ENCODE measurements at regions not wholly inside any gene's neighbourhood (a gene's known extent, or its start where the extent isn't known, plus 50 kb on each side); places are given as distances from the start of the nearest gene placed in this dataset.

DNA sequence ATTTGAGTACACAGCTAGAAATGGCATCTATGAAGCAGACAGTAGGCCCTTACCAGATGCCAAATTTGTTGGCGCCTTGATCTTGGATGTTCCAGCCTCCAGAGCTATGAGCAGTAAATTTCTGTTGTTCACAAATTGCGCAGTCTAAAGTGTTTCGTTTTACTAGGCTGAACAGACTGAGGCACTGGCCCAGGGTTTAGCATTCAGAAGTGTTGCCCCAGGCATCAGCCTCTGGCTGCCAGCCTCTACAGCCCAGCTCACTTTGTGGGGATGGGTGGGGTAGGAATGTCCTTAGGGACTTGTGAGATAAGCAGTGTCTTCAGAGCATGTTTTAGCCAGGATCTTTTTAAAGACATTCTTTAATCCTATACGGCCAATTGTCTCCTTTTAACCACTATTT is 51.5 kb upstream of the MGAT5 start:
- Histone ChIP-seq H4K91ac (ENCODE audit: insufficient read length, low read depth, low read length) (no peak overlapping the region), H2BK20ac (ENCODE audit: low read depth, low read length, poor library complexity, severe bottlenecking) (no peak overlapping the region), H3K4ac (ENCODE audit: low read depth, low read length) (no peak overlapping the region), H3K27me3 (ENCODE audit: insufficient read depth, low read length) (no peaks in the 10 kb centered on the region), H2BK12ac (ENCODE audit: insufficient read length, low read depth, low read length) (no peak overlapping the region), H3K23ac (ENCODE audit: insufficient read length, low read depth, low read length) (no peak overlapping the region), H3T11ph (ENCODE audit: low read length) (no peak overlapping the region), H3K79me2 (ENCODE audit: insufficient read depth, low read length) (peaks cover 3% of the 10 kb centered on the region; the same call in 1 of the 2 replicates), H3K14ac (ENCODE audit: insufficient read depth, low read length) (no peak overlapping the region), H3K27ac (ENCODE audit: insufficient read length, low read depth, low read length) (no peak overlapping the region), H3K4me2 (ENCODE audit: insufficient read depth, insufficient read length, low read length) (no peak overlapping the region), H3K4me1 (ENCODE audit: insufficient read depth, low read length) (peaks cover 14% of the 10 kb centered on the region), H4K8ac (replicated peaks; ENCODE audit: insufficient read length, low read depth, low read length) (no peak overlapping the region), H4K20me1 (ENCODE audit: control insufficient read depth, insufficient read depth, insufficient read length) (no peaks in the 10 kb centered on the region), H2BK120ac (ENCODE audit: low read depth, low read length, poor library complexity, severe bottlenecking) (no peak overlapping the region), H2AFZ (ENCODE audit: low read length) (no peak overlapping the region), H3K56ac (ENCODE audit: insufficient read length, low read depth, low read length) (no peak overlapping the region), H3K18ac (ENCODE audit: insufficient read length, low read depth, low read length) (no peak overlapping the region), H2BK5ac (ENCODE audit: insufficient read length, low read length) (no peak overlapping the region), H3K23me2 (ENCODE audit: insufficient read length, low read depth, low read length, poor library complexity, severe bottlenecking) (no peaks in the 10 kb centered on the region), H2AK5ac (ENCODE audit: insufficient read length, low read length) (no peak overlapping the region), H3K9me3 (ENCODE audit: control insufficient read depth, low read depth, low read length) (no peaks in the 10 kb centered on the region), H4K5ac (ENCODE audit: insufficient read length, low read depth, low read length) (no peak overlapping the region), H3K79me1 (ENCODE audit: insufficient read depth, low read depth, low read length, poor library complexity, severe bottlenecking) (peaks cover 7% of the 10 kb centered on the region), H2BK15ac (ENCODE audit: low read depth, low read length) (no peak overlapping the region), H3K9ac (ENCODE audit: extremely low read depth, insufficient read length, low read length) (no peak overlapping the region)
- Mint-ChIP-seq H3K4me1 (peaks cover 44 to 47% of the 10 kb centered on the region in 2 experiments), H3K27me3 (ENCODE audit: low read depth) (no peaks in the 10 kb centered on the region), H3K4me3 (no peak overlapping the region; a peak in 2 of 5 replicates), H3K9me3 (peaks cover 0 to 2% of the 10 kb centered on the region in 2 experiments; a peak in 3 of 5 replicates), H3K36me3 (ENCODE audit: insufficient read depth in 1 of 3, low read depth in 3 of 3) (peaks cover 0 to 2% (median 0%) of the 10 kb centered on the region in 3 experiments; a peak in 1 of 7 replicates), H3K27ac (peak overlapping the region; percentile 32 to 77 (median 44); a peak in 5 of 7 replicates)
- no peak for DNase-seq
- TF ChIP-seq, protein P1, sequence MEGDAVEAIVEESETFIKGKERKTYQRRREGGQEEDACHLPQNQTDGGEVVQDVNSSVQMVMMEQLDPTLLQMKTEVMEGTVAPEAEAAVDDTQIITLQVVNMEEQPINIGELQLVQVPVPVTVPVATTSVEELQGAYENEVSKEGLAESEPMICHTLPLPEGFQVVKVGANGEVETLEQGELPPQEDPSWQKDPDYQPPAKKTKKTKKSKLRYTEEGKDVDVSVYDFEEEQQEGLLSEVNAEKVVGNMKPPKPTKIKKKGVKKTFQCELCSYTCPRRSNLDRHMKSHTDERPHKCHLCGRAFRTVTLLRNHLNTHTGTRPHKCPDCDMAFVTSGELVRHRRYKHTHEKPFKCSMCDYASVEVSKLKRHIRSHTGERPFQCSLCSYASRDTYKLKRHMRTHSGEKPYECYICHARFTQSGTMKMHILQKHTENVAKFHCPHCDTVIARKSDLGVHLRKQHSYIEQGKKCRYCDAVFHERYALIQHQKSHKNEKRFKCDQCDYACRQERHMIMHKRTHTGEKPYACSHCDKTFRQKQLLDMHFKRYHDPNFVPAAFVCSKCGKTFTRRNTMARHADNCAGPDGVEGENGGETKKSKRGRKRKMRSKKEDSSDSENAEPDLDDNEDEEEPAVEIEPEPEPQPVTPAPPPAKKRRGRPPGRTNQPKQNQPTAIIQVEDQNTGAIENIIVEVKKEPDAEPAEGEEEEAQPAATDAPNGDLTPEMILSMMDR (conservative IDR thresholded peaks at IDR 0.05) = no peak
- no CpG with 5 or more reads among the region's 4 CpGs for WGBS (ENCODE audit: extremely low coverage, insufficient read length, low lambda C conversion rate)
